ENCODE measurements at regions not wholly inside any gene's neighbourhood (a gene's known extent, or its start where the extent isn't known, plus 50 kb on each side); places are given as distances from the start of the nearest gene placed in this dataset.

DNA sequence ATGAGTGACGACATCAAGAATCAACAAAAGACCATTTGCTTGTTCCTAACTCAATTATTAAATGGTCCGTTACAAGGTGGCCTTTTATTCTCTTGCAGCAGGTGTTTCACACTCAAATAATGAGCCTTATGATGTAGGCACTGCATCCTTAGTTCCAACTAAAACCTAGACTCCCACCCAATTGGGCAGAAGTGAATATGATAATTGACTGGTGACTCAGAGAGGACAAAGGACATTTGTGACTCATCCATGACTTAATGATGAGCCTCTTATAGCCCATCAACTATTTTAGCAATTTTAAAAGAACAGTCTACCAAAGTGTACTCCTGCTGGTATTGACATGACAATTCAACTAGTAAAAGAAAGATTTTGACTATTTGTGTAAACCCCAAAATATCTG is 1027.8 kb upstream of the PHF14 start:
- TF ChIP-seq, protein P1, sequence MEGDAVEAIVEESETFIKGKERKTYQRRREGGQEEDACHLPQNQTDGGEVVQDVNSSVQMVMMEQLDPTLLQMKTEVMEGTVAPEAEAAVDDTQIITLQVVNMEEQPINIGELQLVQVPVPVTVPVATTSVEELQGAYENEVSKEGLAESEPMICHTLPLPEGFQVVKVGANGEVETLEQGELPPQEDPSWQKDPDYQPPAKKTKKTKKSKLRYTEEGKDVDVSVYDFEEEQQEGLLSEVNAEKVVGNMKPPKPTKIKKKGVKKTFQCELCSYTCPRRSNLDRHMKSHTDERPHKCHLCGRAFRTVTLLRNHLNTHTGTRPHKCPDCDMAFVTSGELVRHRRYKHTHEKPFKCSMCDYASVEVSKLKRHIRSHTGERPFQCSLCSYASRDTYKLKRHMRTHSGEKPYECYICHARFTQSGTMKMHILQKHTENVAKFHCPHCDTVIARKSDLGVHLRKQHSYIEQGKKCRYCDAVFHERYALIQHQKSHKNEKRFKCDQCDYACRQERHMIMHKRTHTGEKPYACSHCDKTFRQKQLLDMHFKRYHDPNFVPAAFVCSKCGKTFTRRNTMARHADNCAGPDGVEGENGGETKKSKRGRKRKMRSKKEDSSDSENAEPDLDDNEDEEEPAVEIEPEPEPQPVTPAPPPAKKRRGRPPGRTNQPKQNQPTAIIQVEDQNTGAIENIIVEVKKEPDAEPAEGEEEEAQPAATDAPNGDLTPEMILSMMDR (IDR thresholded peaks at IDR 0.05) = no peak
- no peak for TF ChIP-seq POLR2A (IDR thresholded peaks at IDR 0.05)
